A673 (cell line): ENCODE measurements at regions not wholly inside any gene's neighbourhood (a gene's known extent, or its start where the extent isn't known, plus 50 kb on each side); places are given as distances from the start of the nearest gene placed in this dataset.

Source experiments
- BruUV-seq: library from RNA; stranded (reverse); fragments of 400-500 nt; replicated peaks from 2 replicates; lab custom pipeline; 2021; lab: Mats Ljungman, UMichigan
- CTCF ChIA-PET: fragments of 300-600 bp; sonication (Branson Sonifier 250); formaldehyde crosslinking; loops from one replicate; lab custom pipeline; 2022; ENCODE audit warnings: antibody characterized with exemption; lab: Charles Lee
- POLR2A ChIA-PET: fragments of 300-600 bp; sonication (Branson Sonifier 250); formaldehyde crosslinking; loops from one replicate; lab custom pipeline; 2022; ENCODE audit warnings: antibody characterized with exemption; ENCODE audit not compliant: low non-redundant PET; lab: Charles Lee
- DNase-seq: peaks from one replicate; pipeline ENCODE4 v3.0.0-alpha.2; 2015; ENCODE audit warnings: low spot score
- H3K27ac ChIP-seq: fragments of 200-600 bp; sonication (generic); 2 replicates; pipeline ENCODE4 v1.5.1; 2016; ENCODE audit warnings: mixed run types, low read depth, mild to moderate bottlenecking, mixed read lengths, antibody characterized with exemption, low read length; ENCODE audit not compliant: poor library complexity, severe bottlenecking
- H3K27me3 ChIP-seq: fragments of 200-600 bp; sonication (generic); replicated peaks from 2 replicates; pipeline ENCODE4 v1.6.1; 2017; ENCODE audit warnings: mixed run types, low read depth, mild to moderate bottlenecking, mixed read lengths, antibody characterized with exemption, low read length; ENCODE audit not compliant: insufficient read depth, poor library complexity
- H3K36me3 ChIP-seq: fragments of 200-600 bp; sonication (generic); 2 replicates; pipeline ENCODE4 v1.6.1; 2016; ENCODE audit warnings: mixed run types, mild to moderate bottlenecking, mixed read lengths, antibody characterized with exemption, low read length; ENCODE audit not compliant: insufficient read depth, poor library complexity, severe bottlenecking
- H3K4me1 ChIP-seq: fragments of 200-600 bp; sonication (generic); 2 replicates; pipeline ENCODE4 v1.6.1; 2017; ENCODE audit warnings: mixed run types, mild to moderate bottlenecking, mixed read lengths, antibody characterized with exemption, low read length; ENCODE audit not compliant: insufficient read depth, poor library complexity, severe bottlenecking
- H3K4me3 ChIP-seq: fragments of 200-600 bp; sonication (generic); 2 replicates; pipeline ENCODE4 v1.5.1; 2016; ENCODE audit warnings: low read depth, mixed run types, mild to moderate bottlenecking, mixed read lengths, low read length; ENCODE audit not compliant: poor library complexity, severe bottlenecking
- H3K9me3 ChIP-seq: fragments of 200-600 bp; sonication (generic); 2 replicates; pipeline ENCODE4 v1.6.1; 2016; ENCODE audit warnings: mixed run types, low read depth, mild to moderate bottlenecking, mixed read lengths, antibody characterized with exemption, low read length; ENCODE audit not compliant: poor library complexity, severe bottlenecking
- EZH2 ChIP-seq: fragments of 200-600 bp; sonication (generic); IDR thresholded peaks from 2 replicates; pipeline ENCODE4 v1.6.1; 2017; ENCODE audit warnings: borderline replicate concordance, low read depth, mild to moderate bottlenecking, mixed read lengths, antibody characterized with exemption, low read length; ENCODE audit not compliant: poor library complexity, severe bottlenecking
- intact Hi-C: fragments of 100-400 bp; cut with micrococcal nuclease; formaldehyde crosslinking; loops from one replicate; pipeline ENCODE4 v1.10.0; 2022; ENCODE audit not compliant: unreplicated experiment
- TF ChIP-seq, protein P1 (sequence below): fragments of 300-800, 200-600 bp; sonication (generic); conservative IDR thresholded peaks from 2 replicates; pipeline ENCODE4 v1.5.1; 2017; ENCODE audit warnings: low read depth, mild to moderate bottlenecking, antibody characterized with exemption, low read length, moderate library complexity, mixed read lengths

DNA sequence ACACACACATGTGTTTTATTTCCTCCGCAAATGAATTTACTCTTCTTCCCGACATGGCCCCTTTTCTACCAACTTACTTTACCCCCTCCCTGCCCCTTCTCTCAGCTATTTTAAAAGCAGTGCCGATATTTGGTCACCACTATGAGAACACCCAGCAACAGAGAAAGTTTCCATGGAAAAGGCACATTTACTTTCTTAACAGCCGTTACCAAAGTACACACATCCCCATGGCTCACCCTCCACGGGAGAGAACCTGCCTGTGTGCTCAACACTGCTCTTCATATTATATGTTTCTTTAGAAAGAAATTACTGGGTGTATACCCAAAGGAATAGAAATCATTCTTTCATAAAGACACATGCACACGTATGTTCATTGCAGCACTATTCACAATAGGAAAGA is 714.4 kb downstream of the DCDC2C start:
- no TSS peak for BruUV-seq
- Histone ChIP-seq H3K4me3 (no peak overlapping the region), H3K36me3 (no peaks in the 10 kb centered on the region), H3K27ac (no peak overlapping the region), H3K9me3 (no peaks in the 10 kb centered on the region), H3K27me3 (no peaks in the 10 kb centered on the region), H3K4me1 (no peaks in the 10 kb centered on the region)
- ChIA-PET POLR2A (no interaction called here), CTCF (no interaction called here)
- no peak for DNase-seq
- intact Hi-C loops, result no loop called here
- TF ChIP-seq EZH2, result no peak
- TF ChIP-seq, protein P1, sequence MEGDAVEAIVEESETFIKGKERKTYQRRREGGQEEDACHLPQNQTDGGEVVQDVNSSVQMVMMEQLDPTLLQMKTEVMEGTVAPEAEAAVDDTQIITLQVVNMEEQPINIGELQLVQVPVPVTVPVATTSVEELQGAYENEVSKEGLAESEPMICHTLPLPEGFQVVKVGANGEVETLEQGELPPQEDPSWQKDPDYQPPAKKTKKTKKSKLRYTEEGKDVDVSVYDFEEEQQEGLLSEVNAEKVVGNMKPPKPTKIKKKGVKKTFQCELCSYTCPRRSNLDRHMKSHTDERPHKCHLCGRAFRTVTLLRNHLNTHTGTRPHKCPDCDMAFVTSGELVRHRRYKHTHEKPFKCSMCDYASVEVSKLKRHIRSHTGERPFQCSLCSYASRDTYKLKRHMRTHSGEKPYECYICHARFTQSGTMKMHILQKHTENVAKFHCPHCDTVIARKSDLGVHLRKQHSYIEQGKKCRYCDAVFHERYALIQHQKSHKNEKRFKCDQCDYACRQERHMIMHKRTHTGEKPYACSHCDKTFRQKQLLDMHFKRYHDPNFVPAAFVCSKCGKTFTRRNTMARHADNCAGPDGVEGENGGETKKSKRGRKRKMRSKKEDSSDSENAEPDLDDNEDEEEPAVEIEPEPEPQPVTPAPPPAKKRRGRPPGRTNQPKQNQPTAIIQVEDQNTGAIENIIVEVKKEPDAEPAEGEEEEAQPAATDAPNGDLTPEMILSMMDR, result no peak

- peak; percentile 17 for DNase-seq
- no peaks in the 10 kb centered on the region for H3K36me3 ChIP-seq
- H3K4me3 ChIP-seq, result no peak overlapping the region
- intact Hi-C loops, result no loop called here
- H3K4me1 ChIP-seq, result no peaks in the 10 kb centered on the region
- POLR2A ChIA-PET, result no interaction called here
- BruUV-seq, result no TSS peak
- no peaks in the 10 kb centered on the region for H3K9me3 ChIP-seq
- no peak overlapping the region for H3K27ac ChIP-seq
- CTCF ChIA-PET, result no interaction called here
- H3K27me3 ChIP-seq, result no peaks in the 10 kb centered on the region
- TF ChIP-seq, protein P1, result no peak
- no peak for TF ChIP-seq EZH2
Measured at GRCh38 chr2:4420032-4420431, 716.7 kb downstream of the DCDC2C start.

GRCh38 chr2:4424153-4424552 is 720.8 kb downstream of the DCDC2C start:
- H3K36me3 ChIP-seq, result no peaks in the 10 kb centered on the region
- H3K4me3 ChIP-seq, result no peak overlapping the region
- DNase-seq, result no peak
- peaks cover 8% of the 10 kb centered on the region for H3K4me1 ChIP-seq
- intact Hi-C loops, result no loop called here
- POLR2A ChIA-PET, result no interaction called here
- CTCF ChIA-PET, result no interaction called here
- TF ChIP-seq, protein P1, result no peak
- no peak for TF ChIP-seq EZH2
- BruUV-seq, result no TSS peak
- H3K27me3 ChIP-seq, result no peaks in the 10 kb centered on the region
- H3K9me3 ChIP-seq, result no peaks in the 10 kb centered on the region
- no peak overlapping the region for H3K27ac ChIP-seq
